ENCODE measurements at regions not wholly inside any gene's neighbourhood (a gene's known extent, or its start where the extent isn't known, plus 50 kb on each side); places are given as distances from the start of the nearest gene placed in this dataset.
"Not testable (repeated sequence)": the region's sequence is repeated elsewhere in the genome, so short reads cannot be mapped to it uniquely, and the experiment has no call there.

DNA sequence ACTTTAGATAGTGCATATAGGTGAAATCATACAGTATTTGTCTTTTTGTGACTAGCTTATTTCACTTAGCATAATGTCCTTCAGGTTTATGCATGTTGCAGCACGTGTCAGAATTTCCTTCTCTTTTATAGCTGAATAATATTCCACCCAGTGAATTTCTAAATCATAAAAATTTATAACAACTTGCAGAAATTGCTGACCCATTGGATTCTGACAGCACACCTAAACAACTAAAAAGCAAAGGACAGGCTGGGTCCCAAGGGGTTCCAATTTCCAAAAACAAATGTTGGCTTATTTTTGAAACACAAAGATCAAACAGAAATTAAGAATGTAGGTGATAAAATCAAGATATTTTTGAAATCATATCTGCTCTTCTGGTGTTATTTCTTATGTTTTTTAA lies 86.5 kb upstream of the ACKR3 start:
- no peak for TF ChIP-seq CTCF (IDR thresholded peaks at IDR 0.05)
- no peaks in the 10 kb centered on the region for H3K36me3 ChIP-seq

DNA sequence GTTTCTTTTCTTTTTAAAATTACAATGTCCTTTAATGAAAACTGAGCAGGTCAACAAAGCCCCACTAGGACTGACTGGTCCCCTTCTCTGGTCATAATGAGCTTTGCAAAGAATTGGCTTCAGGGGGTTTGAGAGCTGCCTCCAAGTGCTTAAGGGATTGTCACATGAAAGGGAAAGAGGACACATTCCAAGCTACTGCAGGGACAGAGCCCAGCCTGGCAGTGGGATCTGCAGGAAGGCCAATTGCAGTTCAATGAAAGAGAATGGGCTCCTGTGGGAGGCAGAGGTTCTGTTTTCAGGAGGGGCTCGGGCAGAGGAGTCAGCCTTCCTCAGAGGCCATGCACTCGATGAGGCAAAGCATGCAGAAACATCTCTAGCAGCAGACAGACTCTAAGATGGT lies 84.1 kb upstream of the ACKR3 start:
- Histone ChIP-seq H3K27me3 (replicated peaks; ENCODE audit: insufficient read depth) (no peaks in the 10 kb centered on the region), H3K36me3 (no peaks in the 10 kb centered on the region), H3K27ac (no peak overlapping the region), H3K9me3 (no peaks in the 10 kb centered on the region), H3K4me1 (ENCODE audit: control insufficient read depth in 1 of 2, low read depth in 2 of 2) (no peaks in the 10 kb centered on the region), H3K4me3 (no peak overlapping the region)
- no peak for TF ChIP-seq CTCF (IDR thresholded peaks at IDR 0.05)
- no peak for DNase-seq (ENCODE audit: low spot score)
- ATAC-seq (ENCODE audit: insufficient number of reproducible peaks, low FRiP score, low read depth) = no peak

More for the DNA sequence above, 86.5 kb upstream of the ACKR3 start:
- no peak for DNase-seq (ENCODE audit: low spot score)
- Histone ChIP-seq H3K27ac (no peak overlapping the region), H3K4me1 (ENCODE audit: control insufficient read depth in 1 of 2, low read depth in 2 of 2) (no peaks in the 10 kb centered on the region), H3K27me3 (replicated peaks; ENCODE audit: insufficient read depth) (no peaks in the 10 kb centered on the region), H3K9me3 (peaks cover 14% of the 10 kb centered on the region), H3K4me3 (no peak overlapping the region)
- no peak for ATAC-seq (ENCODE audit: insufficient number of reproducible peaks, low FRiP score, low read depth)

DNA sequence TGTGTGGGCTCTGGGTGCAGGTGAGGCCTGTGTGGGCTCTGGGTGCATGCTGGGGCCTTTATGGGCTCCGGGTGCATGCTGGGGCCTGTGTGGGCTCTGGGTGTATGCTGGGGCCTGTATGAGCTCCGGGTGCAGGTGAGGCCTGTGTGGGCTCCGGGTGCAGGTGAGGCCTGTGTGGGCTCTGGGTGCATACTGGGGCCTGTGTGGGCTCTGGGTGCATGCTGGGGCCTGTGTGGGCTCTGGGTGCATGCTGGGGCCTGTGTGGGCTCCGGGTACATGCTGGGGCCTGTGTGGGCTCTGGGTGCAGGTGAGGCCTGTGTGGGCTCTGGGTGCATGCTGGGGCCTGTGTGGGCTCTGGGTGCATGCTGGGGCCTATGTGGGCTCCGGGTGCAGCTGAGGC lies 80.5 kb upstream of the ACKR3 start:
- H3K4me3 ChIP-seq; H3K36me3 ChIP-seq; H3K27ac ChIP-seq; ATAC-seq (ENCODE audit: insufficient number of reproducible peaks, low FRiP score, low read depth); H3K4me1 ChIP-seq (ENCODE audit: control insufficient read depth in 1 of 2, low read depth in 2 of 2); H3K27me3 ChIP-seq (replicated peaks; ENCODE audit: insufficient read depth); H3K9me3 ChIP-seq; DNase-seq (ENCODE audit: low spot score): not testable (repeated sequence)

GRCh38 chr2:236489895-236490404 lies 79.7 kb upstream of the ACKR3 start:
- no peak for TF ChIP-seq CTCF (IDR thresholded peaks at IDR 0.05)
- ATAC-seq (ENCODE audit: insufficient number of reproducible peaks, low FRiP score, low read depth) (no peak), DNase-seq (ENCODE audit: low spot score) (no peak)
- Histone ChIP-seq H3K4me3 (no peak overlapping the region), H3K27ac (no peak overlapping the region), H3K4me1 (ENCODE audit: control insufficient read depth in 1 of 2, low read depth in 2 of 2) (no peaks in the 10 kb centered on the region), H3K9me3 (no peaks in the 10 kb centered on the region), H3K36me3 (no peaks in the 10 kb centered on the region), H3K27me3 (replicated peaks; ENCODE audit: insufficient read depth) (no peaks in the 10 kb centered on the region)

DNA sequence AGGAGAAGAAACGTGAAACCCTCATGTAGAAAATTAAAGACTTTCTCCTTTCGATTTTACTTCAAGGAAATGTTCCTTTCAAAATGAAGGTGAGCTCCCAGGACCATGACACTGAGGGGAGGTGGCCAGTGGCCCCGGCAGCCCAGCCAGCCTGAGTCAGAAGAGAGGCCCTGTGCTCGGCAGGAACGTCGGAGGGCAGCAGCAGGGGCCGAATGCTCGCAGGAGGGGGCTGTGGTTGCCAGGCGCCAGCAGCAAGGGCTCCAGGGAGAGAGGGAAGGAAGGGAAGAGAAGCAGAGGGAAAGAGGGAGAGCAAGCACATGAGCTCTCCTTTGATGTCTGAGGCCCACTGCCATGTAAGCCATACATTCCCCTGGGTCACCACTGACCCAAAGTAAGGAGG lies 73.3 kb upstream of the ACKR3 start:
- Histone ChIP-seq H3K27ac (no peak overlapping the region), H3K36me3 (no peaks in the 10 kb centered on the region), H3K4me1 (ENCODE audit: control insufficient read depth in 1 of 2, low read depth in 2 of 2) (no peaks in the 10 kb centered on the region), H3K27me3 (replicated peaks; ENCODE audit: insufficient read depth) (no peaks in the 10 kb centered on the region), H3K4me3 (no peak overlapping the region), H3K9me3 (no peaks in the 10 kb centered on the region)
- DNase-seq (ENCODE audit: low spot score) = no peak
- TF ChIP-seq CTCF (IDR thresholded peaks at IDR 0.05) = no peak
- no peak for ATAC-seq (ENCODE audit: insufficient number of reproducible peaks, low FRiP score, low read depth)

GRCh38 chr2:236498369-236498768 lies 71.3 kb upstream of the ACKR3 start:
- ATAC-seq (ENCODE audit: insufficient number of reproducible peaks, low FRiP score, low read depth) (no peak), DNase-seq (ENCODE audit: low spot score) (no peak)
- no peaks in the 10 kb centered on the region for H3K36me3 ChIP-seq
- H3K9me3 ChIP-seq = no peaks in the 10 kb centered on the region
- TF ChIP-seq CTCF (IDR thresholded peaks at IDR 0.05) = no peak
- H3K27ac ChIP-seq = no peak overlapping the region
- no peak overlapping the region for H3K4me3 ChIP-seq
- H3K4me1 ChIP-seq (ENCODE audit: control insufficient read depth in 1 of 2, low read depth in 2 of 2) = no peaks in the 10 kb centered on the region
- no peaks in the 10 kb centered on the region for H3K27me3 ChIP-seq (replicated peaks; ENCODE audit: insufficient read depth)
